ENCODE measurements at regions not wholly inside any gene's neighbourhood (a gene's known extent, or its start where the extent isn't known, plus 50 kb on each side); places are given as distances from the start of the nearest gene placed in this dataset.
"Not testable (repeated sequence)": the region's sequence is repeated elsewhere in the genome, so short reads cannot be mapped to it uniquely, and the experiment has no call there.

- in situ Hi-C loops (cut with HindIII; ENCODE audit: low pct_unique_long_range_greater_than_20kb, low sequenced_read_pairs) = no loop called here
- no peak for DNase-seq (ENCODE audit: low read depth)
Observed at GRCh38 chr3:166897811-166898210, 482.3 kb downstream of the ZBBX start.

GRCh38 chr3:166889241-166889640 is 490.9 kb downstream of the ZBBX start:
- no peak for DNase-seq (ENCODE audit: low read depth)
- in situ Hi-C loops (cut with HindIII; ENCODE audit: low pct_unique_long_range_greater_than_20kb, low sequenced_read_pairs) = no loop called here

GRCh38 chr3:166879661-166880060 is 500.4 kb downstream of the ZBBX start:
- DNase-seq (ENCODE audit: low read depth) = no peak
- in situ Hi-C loops (cut with HindIII; ENCODE audit: low pct_unique_long_range_greater_than_20kb, low sequenced_read_pairs) = no loop called here

GRCh38 chr3:166877971-166878370 is 502.1 kb downstream of the ZBBX start:
- no peak for DNase-seq (ENCODE audit: low read depth)
- in situ Hi-C loops (cut with HindIII; ENCODE audit: low pct_unique_long_range_greater_than_20kb, low sequenced_read_pairs) = no loop called here

GRCh38 chr3:166864473-166865467 is 515.3 kb downstream of the ZBBX start:
- no peak for DNase-seq (ENCODE audit: low read depth)
- in situ Hi-C loops (cut with HindIII; ENCODE audit: low pct_unique_long_range_greater_than_20kb, low sequenced_read_pairs) = no loop called here

- in situ Hi-C loops (cut with HindIII; ENCODE audit: low pct_unique_long_range_greater_than_20kb, low sequenced_read_pairs) = no loop called here
- no peak for DNase-seq (ENCODE audit: low read depth)
Observed at GRCh38 chr3:166860217-166860616, 519.9 kb downstream of the ZBBX start.

GRCh38 chr3:166844329-166844728 is 535.8 kb downstream of the ZBBX start:
- in situ Hi-C loops (cut with HindIII; ENCODE audit: low pct_unique_long_range_greater_than_20kb, low sequenced_read_pairs) = no loop called here
- DNase-seq (ENCODE audit: low read depth) = no peak

- in situ Hi-C loops (cut with HindIII; ENCODE audit: low pct_unique_long_range_greater_than_20kb, low sequenced_read_pairs); DNase-seq (ENCODE audit: low read depth): not testable (repeated sequence)
Observed at GRCh38 chr3:166842784-166843183, 537.3 kb downstream of the ZBBX start.

- in situ Hi-C loops (cut with HindIII; ENCODE audit: low pct_unique_long_range_greater_than_20kb, low sequenced_read_pairs) = no loop called here
- peak; percentile 34 for DNase-seq (ENCODE audit: low read depth)
Observed at GRCh38 chr3:166837535-166837934, 542.6 kb downstream of the ZBBX start.

GRCh38 chr3:166836836-166837235 is 543.3 kb downstream of the ZBBX start:
- in situ Hi-C loops (cut with HindIII; ENCODE audit: low pct_unique_long_range_greater_than_20kb, low sequenced_read_pairs) = no loop called here
- no peak for DNase-seq (ENCODE audit: low read depth)

- DNase-seq (ENCODE audit: low read depth) = peak; percentile 69
- in situ Hi-C loops (cut with HindIII; ENCODE audit: low pct_unique_long_range_greater_than_20kb, low sequenced_read_pairs) = no loop called here
Observed at GRCh38 chr3:166829896-166830295, 550.2 kb downstream of the ZBBX start.

GRCh38 chr3:166818464-166818863 is 561.6 kb downstream of the ZBBX start:
- in situ Hi-C loops (cut with HindIII; ENCODE audit: low pct_unique_long_range_greater_than_20kb, low sequenced_read_pairs) = no loop called here
- DNase-seq (ENCODE audit: low read depth) = no peak

GRCh38 chr3:166817269-166817668 is 562.8 kb downstream of the ZBBX start:
- in situ Hi-C loops (cut with HindIII; ENCODE audit: low pct_unique_long_range_greater_than_20kb, low sequenced_read_pairs); DNase-seq (ENCODE audit: low read depth): not testable (repeated sequence)

GRCh38 chr3:166810741-166811445 is 569.2 kb downstream of the ZBBX start:
- no peak for DNase-seq (ENCODE audit: low read depth)
- in situ Hi-C loops (cut with HindIII; ENCODE audit: low pct_unique_long_range_greater_than_20kb, low sequenced_read_pairs) = no loop called here

- in situ Hi-C loops (cut with HindIII; ENCODE audit: low pct_unique_long_range_greater_than_20kb, low sequenced_read_pairs) = no loop called here
- no peak for DNase-seq (ENCODE audit: low read depth)
Observed at GRCh38 chr3:166809520-166809919, 570.6 kb downstream of the ZBBX start.

- in situ Hi-C loops (cut with HindIII; ENCODE audit: low pct_unique_long_range_greater_than_20kb, low sequenced_read_pairs) = no loop called here
- DNase-seq (ENCODE audit: low read depth) = no peak
Observed at GRCh38 chr3:166788936-166789335, 591.2 kb downstream of the ZBBX start.

- peak; percentile 33 for DNase-seq (ENCODE audit: low read depth)
Observed at GRCh38 chr3:166785876-166786275, 594.2 kb downstream of the ZBBX start.

GRCh38 chr3:166783206-166783605 is 596.9 kb downstream of the ZBBX start:
- DNase-seq (ENCODE audit: low read depth) = no peak
- in situ Hi-C loops (cut with HindIII; ENCODE audit: low pct_unique_long_range_greater_than_20kb, low sequenced_read_pairs) = no loop called here

More at GRCh38 chr3:166785876-166786275, 594.2 kb downstream of the ZBBX start:
- in situ Hi-C loops (cut with HindIII; ENCODE audit: low pct_unique_long_range_greater_than_20kb, low sequenced_read_pairs) = no loop called here

- in situ Hi-C loops (cut with HindIII; ENCODE audit: low pct_unique_long_range_greater_than_20kb, low sequenced_read_pairs) = no loop called here
- DNase-seq (ENCODE audit: low read depth) = no peak
Observed at GRCh38 chr3:166764698-166765318, 615.3 kb downstream of the ZBBX start.
